Liver (tissue), 8 donors: ENCODE measurements at regions not wholly inside any gene's neighbourhood (a gene's known extent, or its start where the extent isn't known, plus 50 kb on each side); places are given as distances from the start of the nearest gene placed in this dataset.

ENCODE experiments used
- DNase-seq: peaks from one replicate; pipeline ENCODE4 v3.0.0-alpha.2; 2017; ENCODE audit warnings: low spot score
- H3K27ac ChIP-seq, 2 donors: one replicate each; pipeline ENCODE4 v1.7.0; 2013; ENCODE audit warnings: inconsistent platforms in 2 of 2, low read length in 2 of 2, control low read depth in 1 of 2, low read depth in 1 of 2, mild to moderate bottlenecking in 1 of 2
- H3K27me3 ChIP-seq, 4 donors: one replicate each; pipeline versions ENCODE4 v1.6.1 to v1.7.0; 2013; ENCODE audit warnings: low read length in 3 of 4, inconsistent platforms in 1 of 4, mild to moderate bottlenecking in 1 of 4, moderate library complexity in 1 of 4; ENCODE audit not compliant: control insufficient read depth in 4 of 4, insufficient read depth in 4 of 4
- H3K36me3 ChIP-seq, 4 donors: one replicate each; pipeline versions ENCODE4 v1.6.1 to v1.7.0; 2013; ENCODE audit warnings: low read length in 3 of 4, mild to moderate bottlenecking in 3 of 4, low read depth in 1 of 4, moderate library complexity in 1 of 4; ENCODE audit not compliant: control insufficient read depth in 4 of 4, insufficient read depth in 3 of 4
- H3K4me1 ChIP-seq, 4 donors: one replicate each; pipeline versions ENCODE4 v1.6.1 to v1.7.0; 2013; ENCODE audit warnings: low read length in 3 of 4, mild to moderate bottlenecking in 3 of 4, moderate library complexity in 1 of 4; ENCODE audit not compliant: control insufficient read depth in 4 of 4, insufficient read depth in 4 of 4
- H3K4me3 ChIP-seq, 3 donors: one replicate each; pipeline versions ENCODE4 v1.6.1 to v1.7.0; 2013; ENCODE audit warnings: low read length in 3 of 3, control low read depth in 1 of 3, low read depth in 1 of 3, mild to moderate bottlenecking in 1 of 3
- H3K9ac ChIP-seq, 2 donors: one replicate each; pipeline ENCODE4 v1.7.0; 2013; ENCODE audit warnings: low read length in 2 of 2, mild to moderate bottlenecking in 2 of 2, moderate library complexity in 2 of 2, control low read depth in 1 of 2, low read depth in 1 of 2
- H3K9me3 ChIP-seq, 4 donors: one replicate each; pipeline versions ENCODE4 v1.6.1 to v1.7.0; 2013; ENCODE audit warnings: low read length in 3 of 4; ENCODE audit not compliant: control insufficient read depth in 4 of 4
- ATF3 ChIP-seq: IDR thresholded peaks from 2 replicates; pipeline ENCODE4 v1.6.1; 2016; ENCODE audit warnings: antibody characterized with exemption
- CTCF ChIP-seq: fragments of 150-350 bp; IDR thresholded peaks from 2 replicates; pipeline ENCODE4 v1.5.1; 2017; ENCODE audit warnings: improper control_type of control experiment, low read depth, low read length; ENCODE audit not compliant: missing input control
- EGR1 ChIP-seq, 2 donors: IDR thresholded peaks; 2 replicates each; pipeline ENCODE4 v1.6.1; 2016 to 2018; ENCODE audit warnings: antibody characterized with exemption in 2 of 2, low read depth in 2 of 2
- FOXA1 ChIP-seq: IDR thresholded peaks from 2 replicates; pipeline ENCODE4 v1.6.1; 2016; ENCODE audit warnings: antibody characterized with exemption
- FOXA2 ChIP-seq: IDR thresholded peaks from 2 replicates; pipeline ENCODE4 v1.6.1; 2016; ENCODE audit warnings: antibody characterized with exemption
- HNF4A ChIP-seq, 2 donors: conservative IDR thresholded peaks; 2 replicates each; pipeline ENCODE4 v1.6.1; 2016; ENCODE audit warnings: antibody characterized with exemption in 2 of 2, mild to moderate bottlenecking in 2 of 2
- HNF4G ChIP-seq: IDR thresholded peaks from 2 replicates; pipeline ENCODE4 v1.6.1; 2016; ENCODE audit warnings: antibody characterized with exemption
- MAX ChIP-seq: IDR thresholded peaks from 2 replicates; pipeline ENCODE4 v1.6.1; 2016; ENCODE audit warnings: antibody characterized with exemption
- RAD21 ChIP-seq, 2 donors: IDR thresholded peaks; 2 replicates each; pipeline ENCODE4 v1.6.1; 2016; ENCODE audit warnings: antibody characterized with exemption in 2 of 2, mild to moderate bottlenecking in 2 of 2
- REST ChIP-seq: IDR thresholded peaks from 2 replicates; pipeline ENCODE4 v1.6.1; 2016; ENCODE audit warnings: antibody characterized with exemption, mild to moderate bottlenecking
- RXRA ChIP-seq, 2 donors: IDR thresholded peaks; 2 replicates each; pipeline ENCODE4 v1.6.1; 2017 to 2018; ENCODE audit warnings: antibody characterized with exemption in 2 of 2, mild to moderate bottlenecking in 1 of 2
- SP1 ChIP-seq: IDR thresholded peaks from 2 replicates; pipeline ENCODE4 v1.6.1; 2018; ENCODE audit warnings: antibody characterized with exemption, mild to moderate bottlenecking
- TAF1 ChIP-seq: conservative IDR thresholded peaks from 2 replicates; pipeline ENCODE4 v1.6.1; 2016; ENCODE audit warnings: antibody characterized with exemption, mild to moderate bottlenecking
- YY1 ChIP-seq: IDR thresholded peaks from 2 replicates; pipeline ENCODE4 v1.6.1; 2016; ENCODE audit warnings: antibody characterized with exemption, mild to moderate bottlenecking
- ZBTB33 ChIP-seq: IDR thresholded peaks from 2 replicates; pipeline ENCODE4 v1.6.1; 2016; ENCODE audit warnings: antibody characterized with exemption
- WGBS: extraction: QIAGEN DNeasy Blood & Tissue Kit; methylation state at CpG from one replicate; pipeline ENCODE4 v1.1.7; 2013; 5-methylcytosine and 5-hydroxymethylcytosine counted together
- donor health status: healthy.
- donor health status: healthy.
- donor health status: healthy.
- donor health status: healthy.
- donor health status: healthy.

- Histone ChIP-seq H3K27me3 (no peaks in the 10 kb centered on the region), H3K27ac (no peak overlapping the region), H3K9me3 (no peaks in the 10 kb centered on the region), H3K9ac (no peak overlapping the region), H3K36me3 (no peaks in the 10 kb centered on the region), H3K4me3 (no peak overlapping the region), H3K4me1 (no peaks in the 10 kb centered on the region)
- DNase-seq = no peak
- 74% methylated on average over 2 of the region's 2 CpGs for WGBS
- TF ChIP-seq TAF1 = no peak
- TF ChIP-seq YY1 = no peak
- no peak for TF ChIP-seq ZBTB33
- no peak for TF ChIP-seq HNF4G
- TF ChIP-seq REST = no peak
- TF ChIP-seq HNF4A (conservative IDR thresholded peaks at IDR 0.05) = no peak
- no peak for TF ChIP-seq CTCF
- TF ChIP-seq FOXA1 = no peak
- no peak for TF ChIP-seq RXRA (IDR thresholded peaks at IDR 0.05)
- no peak for TF ChIP-seq FOXA2
- TF ChIP-seq MAX = no peak
- TF ChIP-seq RAD21 (IDR thresholded peaks at IDR 0.05) = no peak
- no peak for TF ChIP-seq ATF3
- TF ChIP-seq EGR1 (IDR thresholded peaks at IDR 0.05; ENCODE audit: low read depth in 2 of 2) = no peak
- TF ChIP-seq SP1 = no peak
Observed at GRCh38 chr9:80964914-80965313, 724.4 kb downstream of the TLE1 start.

GRCh38 chr9:80964374-80964773 is 725.0 kb downstream of the TLE1 start:
- Histone ChIP-seq H3K9me3 (no peaks in the 10 kb centered on the region), H3K9ac (no peak overlapping the region), H3K36me3 (no peaks in the 10 kb centered on the region), H3K27me3 (no peaks in the 10 kb centered on the region), H3K27ac (no peak overlapping the region), H3K4me1 (no peaks in the 10 kb centered on the region), H3K4me3 (no peak overlapping the region)
- WGBS = 53% methylated on average over 4 of the region's 4 CpGs
- DNase-seq = no peak
- no peak for TF ChIP-seq HNF4A (conservative IDR thresholded peaks at IDR 0.05)
- TF ChIP-seq CTCF = no peak
- no peak for TF ChIP-seq MAX
- no peak for TF ChIP-seq RXRA (IDR thresholded peaks at IDR 0.05)
- no peak for TF ChIP-seq SP1
- TF ChIP-seq ZBTB33 = no peak
- TF ChIP-seq YY1 = no peak
- no peak for TF ChIP-seq TAF1
- no peak for TF ChIP-seq EGR1 (IDR thresholded peaks at IDR 0.05; ENCODE audit: low read depth in 2 of 2)
- no peak for TF ChIP-seq ATF3
